Gastroesophageal sphincter (tissue), 3 donors: ENCODE measurements at regions not wholly inside any gene's neighbourhood (a gene's known extent, or its start where the extent isn't known, plus 50 kb on each side); places are given as distances from the start of the nearest gene placed in this dataset.

ENCODE experiments used
- EP300 ChIP-seq: sonication (generic); formaldehyde crosslinking; IDR thresholded peaks from one replicate; pipeline ENCODE4 v1.6.1; 2017; ENCODE audit warnings: antibody characterized with exemption, mild to moderate bottlenecking
- POLR2A ChIP-seq, 2 donors: fragments of 450-650 bp; IDR thresholded peaks; one replicate each; pipeline ENCODE4 v1.6.1; 2017; ENCODE audit warnings: antibody characterized with exemption in 2 of 2, mild to moderate bottlenecking in 2 of 2, moderate library complexity in 1 of 2
- POLR2AphosphoS5 ChIP-seq: sonication (generic); formaldehyde crosslinking; IDR thresholded peaks from one replicate; pipeline ENCODE4 v1.6.1; 2017; ENCODE audit warnings: antibody characterized with exemption
- TF ChIP-seq, protein P1 (sequence below), 4 experiments: fragments of 200-600 bp in 2 of 4; fragments of 450-650 bp in 2 of 4; sonication (generic) in 1 of 4; IDR thresholded peaks; one replicate each; pipeline ENCODE4 v1.5.1; 2017 to 2019; ENCODE audit warnings: antibody characterized with exemption in 4 of 4, mild to moderate bottlenecking in 2 of 4, moderate library complexity in 2 of 4

DNA sequence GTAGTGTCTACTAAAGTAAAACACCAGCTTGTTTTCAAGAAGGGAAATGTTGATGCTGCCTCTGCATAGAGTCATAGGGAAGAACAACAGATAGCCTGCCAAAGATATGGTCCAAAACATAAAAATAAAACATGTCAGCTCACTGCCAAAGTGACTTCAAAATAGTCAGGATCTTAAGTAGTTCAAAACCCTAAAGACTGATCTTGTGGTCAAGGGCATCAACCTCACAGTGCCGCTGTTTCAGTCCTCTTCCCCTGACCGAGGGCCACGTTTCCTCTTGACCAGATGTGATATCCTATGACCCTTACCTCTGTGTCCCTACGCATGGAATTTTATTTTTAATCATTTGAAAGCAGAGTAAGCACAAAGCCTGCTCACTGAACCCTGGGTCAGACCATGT, 104.2 kb upstream of the CNKSR3 start:
- TF ChIP-seq, protein P1, sequence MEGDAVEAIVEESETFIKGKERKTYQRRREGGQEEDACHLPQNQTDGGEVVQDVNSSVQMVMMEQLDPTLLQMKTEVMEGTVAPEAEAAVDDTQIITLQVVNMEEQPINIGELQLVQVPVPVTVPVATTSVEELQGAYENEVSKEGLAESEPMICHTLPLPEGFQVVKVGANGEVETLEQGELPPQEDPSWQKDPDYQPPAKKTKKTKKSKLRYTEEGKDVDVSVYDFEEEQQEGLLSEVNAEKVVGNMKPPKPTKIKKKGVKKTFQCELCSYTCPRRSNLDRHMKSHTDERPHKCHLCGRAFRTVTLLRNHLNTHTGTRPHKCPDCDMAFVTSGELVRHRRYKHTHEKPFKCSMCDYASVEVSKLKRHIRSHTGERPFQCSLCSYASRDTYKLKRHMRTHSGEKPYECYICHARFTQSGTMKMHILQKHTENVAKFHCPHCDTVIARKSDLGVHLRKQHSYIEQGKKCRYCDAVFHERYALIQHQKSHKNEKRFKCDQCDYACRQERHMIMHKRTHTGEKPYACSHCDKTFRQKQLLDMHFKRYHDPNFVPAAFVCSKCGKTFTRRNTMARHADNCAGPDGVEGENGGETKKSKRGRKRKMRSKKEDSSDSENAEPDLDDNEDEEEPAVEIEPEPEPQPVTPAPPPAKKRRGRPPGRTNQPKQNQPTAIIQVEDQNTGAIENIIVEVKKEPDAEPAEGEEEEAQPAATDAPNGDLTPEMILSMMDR (IDR thresholded peaks at IDR 0.05): no peak
- TF ChIP-seq POLR2A (IDR thresholded peaks at IDR 0.05) (no peak), EP300 (no peak), POLR2AphosphoS5 (no peak)
